Activated T-cell treated with anti-CD3 and anti-CD28 coated beads for 48 hours (primary cell): ENCODE measurements at regions not wholly inside any gene's neighbourhood (a gene's known extent, or its start where the extent isn't known, plus 50 kb on each side); places are given as distances from the start of the nearest gene placed in this dataset.

Source experiments
- DNase-seq: peaks from one replicate; pipeline ENCODE4 v3.0.0-alpha.2; 2020; ENCODE audit warnings: low read depth

DNA sequence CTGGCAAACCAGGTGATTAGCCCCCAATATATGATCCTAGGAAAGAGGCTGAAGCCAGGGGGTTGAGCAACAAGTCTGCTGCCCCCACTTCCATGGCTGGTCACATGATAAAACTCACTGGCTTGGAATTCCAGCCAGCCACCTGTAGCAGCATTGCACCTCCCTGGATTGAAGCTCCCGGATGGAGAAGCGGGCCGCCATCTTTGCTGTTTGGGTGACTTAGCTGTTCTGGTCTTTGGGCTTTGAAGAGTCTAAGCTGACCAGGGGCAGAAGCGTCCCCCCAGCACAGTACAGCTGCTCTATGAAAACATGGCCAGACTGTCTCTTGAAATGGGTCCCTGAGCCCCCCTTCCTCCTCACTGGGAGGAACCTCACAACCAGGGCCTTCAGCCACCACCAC is 610.2 kb downstream of the ANXA1 start:
- DNase-seq: no peak

DNA sequence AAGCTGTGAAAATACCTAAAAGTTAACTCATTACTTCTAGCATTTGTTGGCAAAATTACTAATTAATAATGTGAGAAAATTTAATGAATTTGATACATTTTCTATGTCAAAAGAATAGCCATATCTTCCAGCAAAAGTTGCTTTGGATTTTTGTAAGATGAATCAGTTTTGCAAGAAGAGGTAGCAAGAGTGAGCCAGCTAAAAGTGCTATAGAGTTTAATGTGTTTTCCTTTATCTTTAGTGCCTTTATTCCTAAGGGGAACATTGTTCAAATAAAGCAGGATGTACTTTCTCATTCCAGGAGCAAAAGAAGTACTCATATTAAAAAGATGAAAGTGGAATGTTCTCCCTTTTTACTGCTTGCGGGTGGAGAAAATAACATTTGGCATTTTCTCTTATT is 622.2 kb downstream of the ANXA1 start:
- no peak for DNase-seq

DNA sequence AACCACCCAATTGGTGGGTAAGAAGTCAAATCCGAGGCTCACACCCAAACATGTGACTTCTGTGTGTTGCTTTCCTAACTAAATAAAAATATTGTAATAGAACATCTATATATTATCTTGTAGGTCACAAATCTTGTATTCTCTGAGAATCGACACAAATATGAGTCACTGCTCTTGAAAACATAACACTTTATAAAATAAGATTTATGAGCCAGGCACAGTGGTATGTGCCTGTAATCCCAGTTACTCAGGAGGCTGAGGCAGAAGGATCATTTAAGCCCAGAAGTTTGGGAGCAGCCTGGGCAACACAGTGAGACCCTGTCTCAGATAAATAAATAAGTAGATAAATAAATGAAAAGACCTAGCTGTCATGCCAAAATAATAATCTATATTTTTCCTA is 624.1 kb downstream of the ANXA1 start:
- DNase-seq: no peak

DNA sequence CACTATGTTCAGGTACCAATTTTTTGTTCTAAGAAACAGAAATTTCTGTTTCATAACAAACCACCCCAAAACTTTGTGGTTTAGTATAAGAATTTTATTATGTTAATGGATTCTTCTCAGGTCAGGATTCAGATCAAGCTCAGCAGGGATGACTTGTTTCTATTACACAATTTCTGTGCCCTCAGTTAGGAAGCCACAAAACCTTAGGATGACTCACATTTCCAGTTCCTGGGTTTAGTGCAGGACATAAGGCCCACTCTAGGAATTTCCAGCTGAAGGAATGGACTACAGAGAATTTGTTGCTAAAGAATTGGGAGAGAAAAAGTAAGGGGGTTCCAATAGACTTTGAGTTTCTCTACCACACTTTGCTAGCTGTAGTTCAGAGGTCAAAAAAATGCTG is 629.3 kb downstream of the ANXA1 start:
- no peak for DNase-seq

DNA sequence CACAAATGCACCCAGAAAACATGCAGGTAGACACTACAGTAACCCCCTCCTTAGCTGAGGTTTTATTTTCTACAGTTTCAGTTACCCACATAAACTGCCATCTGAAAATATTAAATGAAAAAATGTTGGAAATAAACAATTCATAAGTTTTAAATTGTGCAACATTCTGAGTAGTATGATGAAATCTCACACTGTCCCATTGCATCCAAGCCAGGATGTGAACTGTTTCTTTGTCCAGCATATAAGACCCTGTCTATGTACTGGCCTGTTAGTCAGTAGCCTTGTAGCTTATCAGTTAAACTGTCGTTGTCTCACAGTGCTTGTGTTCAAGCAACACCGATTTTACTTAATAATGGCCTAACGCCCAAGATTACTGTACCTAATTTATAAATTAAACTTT is 630.5 kb downstream of the ANXA1 start:
- DNase-seq: no peak

DNA sequence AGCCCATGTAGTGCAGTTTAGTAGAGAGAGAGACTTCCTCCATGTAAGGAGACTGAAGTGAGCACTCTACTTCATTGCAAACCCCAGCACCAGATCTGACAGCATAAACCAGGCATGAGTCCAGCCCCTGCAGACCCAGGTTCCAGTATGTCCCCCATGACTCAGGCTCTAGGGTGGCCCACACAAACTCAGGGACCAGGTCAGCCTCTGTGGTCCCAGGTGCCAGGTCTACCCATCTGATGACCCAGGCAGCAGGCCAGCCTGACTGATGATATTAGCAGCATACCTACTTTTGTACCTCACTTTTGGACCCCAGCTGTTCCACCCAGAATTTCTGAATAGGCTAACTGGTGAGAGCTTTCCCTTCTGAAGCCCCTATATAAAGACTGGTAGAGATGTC is 647.8 kb downstream of the ANXA1 start:
- no peak for DNase-seq

DNA sequence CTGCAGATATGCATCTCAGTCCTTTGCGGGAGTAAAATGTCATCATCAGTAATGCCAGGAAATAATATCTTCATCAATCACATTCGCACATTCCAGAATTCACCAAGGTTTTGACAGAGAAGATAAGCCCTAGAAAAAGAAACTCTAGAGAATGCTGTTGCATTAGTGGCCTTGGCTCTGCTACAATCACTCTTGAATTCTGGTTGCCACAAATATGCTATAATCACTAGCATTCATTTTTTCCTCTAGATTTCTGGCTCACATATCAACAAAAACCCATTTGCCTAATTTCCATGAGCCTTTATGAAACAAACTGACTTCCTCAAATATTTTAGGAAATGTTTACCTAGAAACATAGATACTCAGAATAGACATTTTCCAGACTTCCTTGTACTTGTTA is 653.4 kb downstream of the ANXA1 start:
- DNase-seq: no peak

DNA sequence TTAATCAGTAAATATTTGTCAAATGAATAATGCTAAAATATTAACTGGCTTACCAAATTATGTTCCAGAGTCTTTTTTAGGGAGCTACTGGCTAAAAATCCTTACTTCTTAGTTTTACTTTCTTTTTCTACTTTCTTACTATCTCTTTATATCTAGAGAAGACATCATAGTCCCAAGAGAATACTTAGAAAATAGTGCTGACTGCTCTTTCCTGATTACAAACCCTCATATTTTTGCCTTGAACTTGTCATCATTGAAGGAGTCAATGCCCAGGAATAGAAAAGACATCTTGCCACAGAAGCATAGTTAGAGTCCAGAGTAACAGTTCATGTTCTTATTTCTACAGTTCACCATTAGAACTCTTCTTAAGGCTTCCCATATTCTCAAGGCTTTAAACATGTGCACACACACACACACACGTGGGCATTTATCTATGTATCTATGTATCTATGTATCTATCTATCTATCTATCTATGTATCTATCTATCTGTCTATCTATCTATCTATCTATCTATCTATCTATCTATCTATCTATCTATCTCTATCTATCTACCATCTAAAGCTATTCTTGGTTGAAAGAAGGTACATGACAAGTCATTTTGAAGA is 654.3 kb downstream of the ANXA1 start:
- DNase-seq: no peak

DNA sequence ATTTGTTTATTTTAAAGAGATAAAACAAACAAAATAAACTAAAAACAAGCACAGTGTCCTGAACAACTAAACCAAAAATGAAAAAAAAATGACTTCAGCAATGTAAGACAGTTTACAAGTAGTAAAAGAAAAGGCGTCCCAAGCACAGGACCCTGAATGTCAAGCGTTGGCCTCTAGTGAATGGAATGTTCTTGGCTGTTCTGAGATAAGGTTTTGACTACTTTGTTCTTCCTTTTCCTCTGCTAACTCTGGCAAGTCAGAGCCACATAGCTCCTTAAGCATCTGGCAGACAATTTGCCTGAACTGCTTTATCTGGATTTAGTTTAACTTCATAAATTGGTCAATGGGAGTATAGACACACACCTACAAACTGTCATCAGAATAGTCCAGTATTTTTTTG is 655.2 kb downstream of the ANXA1 start:
- DNase-seq: no peak

DNA sequence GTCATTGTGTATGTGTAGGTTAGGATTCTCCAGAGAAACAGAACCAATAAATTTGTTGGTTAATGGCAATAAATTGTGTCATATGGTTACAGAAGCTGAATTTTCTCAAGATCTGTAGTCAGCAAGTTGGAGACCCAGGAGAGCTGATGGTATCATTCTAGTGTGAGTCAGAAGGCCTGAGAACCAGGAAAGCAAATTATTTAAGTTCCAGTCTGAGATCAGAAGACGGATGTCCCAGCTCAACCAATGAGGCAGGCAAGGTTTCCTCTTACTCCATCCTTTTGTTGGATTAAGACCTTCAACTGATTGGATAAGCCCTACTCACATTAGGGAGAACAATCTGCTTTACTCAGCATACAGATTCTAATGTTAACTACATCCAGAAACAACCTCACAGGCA is 656.3 kb downstream of the ANXA1 start:
- DNase-seq: no peak

DNA sequence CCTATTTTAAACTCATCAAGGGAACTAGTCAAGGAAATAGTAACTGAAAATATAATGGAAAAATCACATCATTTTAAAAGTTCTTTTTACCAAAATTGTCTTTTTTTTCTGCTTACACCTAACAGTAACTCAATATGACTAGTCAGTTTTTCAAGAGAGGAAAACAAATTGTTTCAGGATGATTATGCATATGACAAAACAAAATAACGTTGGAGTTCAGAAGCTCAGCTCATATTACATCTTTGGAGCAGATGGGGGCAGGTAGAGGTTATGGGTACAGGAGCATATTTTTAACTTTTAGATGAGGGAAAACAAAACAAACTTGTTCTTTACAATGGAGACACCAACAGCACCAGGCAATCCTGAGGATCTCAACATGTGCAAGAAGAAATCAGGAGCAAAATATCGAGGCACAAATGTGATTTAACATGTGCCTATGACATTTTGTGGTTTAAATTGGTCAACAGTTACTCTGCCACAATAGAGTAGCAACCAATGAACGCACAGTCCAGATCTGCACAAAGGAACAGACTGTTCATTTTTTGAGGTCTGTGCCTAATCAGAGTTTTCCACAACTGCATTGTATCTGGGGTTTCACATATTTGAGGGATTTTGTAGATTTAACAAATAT is 659.0 kb downstream of the ANXA1 start:
- DNase-seq: no peak

DNA sequence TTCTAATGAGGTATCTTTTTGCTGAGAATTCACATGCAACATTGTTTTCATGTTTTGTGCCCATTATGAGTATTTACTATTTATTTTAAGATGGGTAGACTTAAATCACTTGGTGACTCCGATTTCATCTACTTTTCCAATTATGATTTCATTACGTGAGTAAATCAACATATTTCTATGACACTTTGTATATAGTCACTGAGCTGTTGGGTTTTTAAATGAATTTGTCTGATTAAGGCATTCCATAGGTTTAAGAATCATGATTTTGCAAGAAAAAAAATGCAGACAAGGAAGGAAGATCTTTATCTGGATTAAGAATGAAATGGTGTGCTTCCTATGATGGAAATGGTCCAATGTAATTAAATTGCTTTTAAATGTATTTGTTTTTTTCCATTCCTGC is 661.9 kb downstream of the ANXA1 start:
- no peak for DNase-seq

DNA sequence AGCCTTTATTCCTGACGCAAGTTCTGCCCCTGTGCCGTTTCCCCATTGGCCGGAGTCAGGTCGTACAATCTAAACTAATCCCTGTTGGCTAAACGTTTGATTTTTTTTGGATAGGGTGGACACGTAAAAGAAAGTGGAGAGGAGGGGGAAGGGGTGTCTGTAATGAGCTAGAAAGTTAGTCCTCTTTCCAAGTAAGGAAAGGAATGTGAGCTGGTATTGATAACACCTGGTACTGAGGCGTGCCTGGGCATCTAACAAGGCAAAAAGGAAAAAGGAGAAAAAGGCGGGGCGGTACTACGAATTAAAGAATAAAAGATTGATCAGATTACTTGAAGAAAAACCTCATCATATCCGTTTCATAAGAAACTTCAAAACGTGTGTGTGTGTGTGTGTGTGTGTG is 665.2 kb downstream of the ANXA1 start:
- DNase-seq: no peak

DNA sequence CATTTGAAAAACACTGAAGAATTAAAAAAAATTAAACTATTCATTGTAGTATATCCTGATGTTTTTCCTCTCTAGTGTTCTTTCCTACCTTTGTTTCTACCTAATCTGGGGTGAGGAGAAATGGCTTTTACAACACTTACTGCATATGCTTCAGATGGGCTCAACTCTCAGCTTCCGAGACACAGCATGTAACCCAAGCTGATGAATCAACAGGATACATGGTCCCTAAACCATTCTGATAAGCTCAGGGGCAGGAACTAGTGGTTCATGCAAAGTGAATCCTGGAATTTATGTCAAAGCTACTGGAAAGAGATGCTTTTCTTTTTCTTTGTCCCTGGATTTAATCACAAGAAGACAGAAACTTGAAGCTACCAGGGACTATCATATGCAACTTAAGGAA is 672.5 kb upstream of the RORB start:
- DNase-seq: no peak

DNA sequence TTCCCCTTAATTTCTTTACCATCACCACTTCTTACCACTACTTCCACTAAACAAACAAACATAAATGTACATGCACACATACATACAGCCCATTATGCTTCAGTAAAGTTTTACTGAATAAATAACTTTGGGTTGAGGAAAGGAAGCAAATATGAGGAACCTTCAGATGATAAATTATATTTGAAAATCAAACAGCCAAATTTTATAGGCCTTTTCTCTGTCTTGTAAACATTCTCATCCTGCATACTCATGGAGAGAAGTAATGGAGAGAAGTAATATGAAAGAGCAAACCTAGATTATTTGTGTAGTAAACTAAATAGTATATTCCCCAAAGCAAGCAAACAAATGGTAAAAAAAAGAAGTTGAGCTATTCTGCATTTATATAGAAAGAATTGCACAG is 658.3 kb upstream of the RORB start:
- no peak for DNase-seq

DNA sequence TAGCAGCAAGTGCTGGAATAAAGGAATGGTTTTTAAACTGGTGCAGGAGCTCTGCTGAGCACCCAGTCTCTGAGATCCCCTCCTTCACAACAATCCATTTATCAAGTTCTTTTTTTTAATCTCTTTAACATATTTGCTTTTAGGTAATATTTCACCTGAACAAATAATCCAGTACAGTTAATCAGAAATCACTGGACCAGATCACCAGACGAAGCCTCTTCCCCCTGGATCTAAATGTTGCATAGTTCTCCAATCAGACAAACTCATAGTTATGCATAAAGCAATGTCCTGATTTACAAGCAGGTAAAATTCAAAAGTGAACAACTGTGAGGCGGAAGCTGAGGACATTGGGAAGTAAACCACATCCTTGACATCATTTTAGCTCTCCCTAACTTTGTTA is 657.7 kb upstream of the RORB start:
- no peak for DNase-seq

DNA sequence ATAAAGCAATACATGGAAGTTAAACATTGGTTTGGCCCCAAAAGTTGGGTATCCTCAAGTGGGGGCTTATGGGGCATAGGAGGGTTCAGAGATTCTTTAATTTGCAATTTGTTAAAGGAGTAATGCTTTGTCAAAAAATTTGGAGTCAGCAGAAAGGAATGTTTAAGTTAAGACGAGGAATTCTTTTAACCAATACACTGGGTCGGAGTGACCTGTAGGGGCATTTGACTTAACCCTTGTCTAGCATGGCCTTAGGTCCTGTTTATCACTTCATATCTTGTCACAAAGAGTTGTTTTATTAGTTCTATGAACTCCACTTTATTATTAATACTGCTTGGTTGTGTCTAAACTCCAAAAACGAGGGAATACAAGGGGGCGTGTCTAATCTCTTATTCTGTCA is 656.1 kb upstream of the RORB start:
- DNase-seq: no peak

DNA sequence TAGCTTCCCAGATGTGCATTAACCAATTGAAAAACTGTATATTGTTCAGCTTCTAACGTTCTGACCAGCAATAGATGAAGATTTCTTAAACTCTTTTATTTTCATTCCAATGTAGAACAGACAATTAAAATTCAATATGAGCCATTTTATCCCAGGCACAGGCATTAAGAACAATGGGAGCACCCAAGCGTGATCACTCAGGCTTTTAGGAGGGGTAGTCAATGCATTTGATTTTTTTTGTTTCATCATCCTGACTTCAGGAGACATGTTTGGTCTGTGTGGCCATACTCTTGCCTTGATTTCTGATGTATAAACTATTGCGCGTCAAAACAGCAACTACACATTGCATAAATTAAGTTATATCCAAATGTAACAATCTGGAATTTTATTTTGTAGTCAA is 653.0 kb upstream of the RORB start:
- no peak for DNase-seq

DNA sequence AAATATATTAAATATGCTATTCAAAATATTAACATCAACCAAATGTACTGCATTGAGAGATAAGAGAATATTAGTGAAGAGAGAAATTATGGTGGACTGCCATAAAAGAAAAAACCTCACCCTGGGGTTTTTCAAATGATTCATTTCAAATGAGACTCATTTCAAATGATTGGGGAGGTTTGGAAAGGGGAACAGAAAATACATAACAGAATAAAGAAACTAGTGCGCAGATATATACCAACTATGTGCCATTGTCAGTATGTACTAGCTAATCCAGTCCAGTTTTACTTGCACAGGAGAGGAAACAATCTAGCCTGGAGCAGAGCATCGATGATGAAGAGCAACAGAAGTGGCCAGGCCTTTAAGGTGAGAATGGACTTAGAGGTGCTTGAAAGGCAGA is 651.6 kb upstream of the RORB start:
- no peak for DNase-seq

DNA sequence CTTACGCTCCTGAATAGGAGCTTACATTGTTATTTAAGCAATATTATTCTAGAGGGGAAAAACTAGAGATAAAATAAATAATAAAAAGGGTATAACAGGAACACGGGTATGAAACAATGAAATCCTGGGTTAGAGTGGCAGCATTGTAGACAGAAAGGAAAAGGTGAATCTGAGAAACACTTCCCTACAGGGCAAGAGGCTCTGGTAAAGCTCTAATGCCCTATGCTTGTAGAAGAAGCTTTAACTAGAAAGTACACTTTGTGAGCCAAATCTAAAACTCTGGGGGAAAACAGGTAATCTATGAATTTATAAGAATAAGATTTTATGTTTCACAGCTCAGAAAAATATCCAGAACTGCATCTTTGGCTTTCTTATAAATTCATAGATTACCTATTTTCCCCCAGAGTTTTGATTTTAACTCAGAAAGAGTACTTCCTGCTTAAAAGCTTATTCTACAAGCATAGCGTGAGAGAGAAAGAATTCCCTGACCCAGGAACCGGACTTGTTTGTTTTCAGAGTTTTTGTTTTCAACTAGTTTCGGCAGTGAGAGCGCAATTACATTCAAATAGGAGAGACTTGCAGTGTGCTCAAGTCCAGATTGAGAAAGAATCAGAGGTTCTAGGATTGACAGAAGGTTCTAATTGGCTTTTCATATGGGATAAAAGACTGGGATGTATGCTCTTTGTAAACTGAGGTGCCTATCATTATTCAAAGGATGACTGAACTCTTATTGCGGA is 651.0 kb upstream of the RORB start:
- no peak for DNase-seq

DNA sequence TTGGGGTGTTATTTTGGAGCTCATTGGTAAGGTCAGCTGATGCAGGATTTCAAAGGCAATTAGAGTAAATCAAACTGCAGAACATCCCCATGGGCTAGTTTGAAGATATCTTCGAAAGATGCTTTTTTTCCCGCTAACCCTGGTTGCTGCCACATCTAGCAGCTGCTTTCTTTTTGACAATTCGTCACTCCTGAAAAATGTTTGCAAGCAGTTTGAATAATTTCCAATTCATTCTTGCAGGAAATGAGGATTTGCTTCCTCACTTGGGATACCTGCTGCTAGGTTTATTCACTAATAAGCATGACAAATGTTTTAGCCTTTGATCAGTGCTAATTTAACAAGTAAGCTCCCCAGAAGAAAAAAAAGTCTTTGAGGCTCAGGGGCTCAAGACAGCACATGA is 649.6 kb upstream of the RORB start:
- DNase-seq: no peak

DNA sequence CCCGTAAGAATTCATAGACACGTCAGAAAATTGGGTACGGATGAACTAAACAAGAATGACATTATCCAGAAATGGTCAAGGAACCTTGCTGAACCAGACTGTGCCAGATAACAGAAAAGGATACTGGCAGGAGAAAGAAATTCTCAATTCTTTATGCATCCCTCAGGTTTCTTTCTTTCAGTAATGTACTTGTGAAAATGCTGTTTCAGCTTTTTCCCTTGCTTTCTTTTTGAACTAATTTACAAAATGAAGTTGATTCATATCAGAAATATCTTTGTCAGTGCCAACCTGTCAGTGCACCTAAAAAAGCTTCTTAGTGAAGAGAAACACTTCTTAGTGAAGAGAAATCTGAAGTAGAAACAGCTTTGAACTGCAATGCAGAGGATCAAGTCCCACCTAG is 643.6 kb upstream of the RORB start:
- DNase-seq: no peak

DNA sequence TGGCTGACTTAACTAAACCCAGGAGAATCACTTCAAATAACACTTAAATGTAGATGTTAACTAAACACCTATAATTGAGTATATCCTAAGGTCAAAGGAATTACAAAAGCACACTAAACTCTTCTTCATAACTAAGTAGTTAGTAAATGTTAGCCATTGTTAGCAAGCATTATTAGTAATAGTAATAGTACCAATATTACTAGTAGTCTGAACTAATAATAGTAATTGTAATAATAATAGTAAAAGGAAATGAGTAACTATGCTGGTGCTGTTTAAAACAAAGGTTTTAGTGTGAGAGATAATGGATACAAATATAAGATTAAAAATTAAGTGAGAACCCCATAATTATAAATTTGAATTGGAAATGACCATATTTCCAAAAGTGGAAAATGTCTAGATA is 641.9 kb upstream of the RORB start:
- no peak for DNase-seq

DNA sequence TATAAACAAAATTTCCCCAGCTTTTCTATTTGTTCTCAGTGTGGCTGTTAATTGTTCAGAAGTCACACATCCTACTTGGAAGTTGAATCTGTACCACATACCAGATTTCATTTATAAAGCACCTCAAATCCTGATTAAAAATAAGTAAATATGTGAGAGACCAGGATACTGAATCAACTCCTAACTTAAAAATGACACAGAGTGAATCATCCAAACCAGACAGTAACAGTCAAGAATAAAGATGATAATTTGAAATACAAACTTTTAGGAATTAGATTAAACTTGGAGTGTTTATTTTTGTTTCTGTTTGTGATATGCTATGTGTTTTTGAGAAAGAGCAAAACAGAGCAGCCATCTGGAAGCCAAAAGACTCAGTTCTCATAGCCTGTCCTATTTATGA is 633.2 kb upstream of the RORB start:
- DNase-seq: no peak
